ACC112 (cell line): ENCODE measurements at regions not wholly inside any gene's neighbourhood (a gene's known extent, or its start where the extent isn't known, plus 50 kb on each side); places are given as distances from the start of the nearest gene placed in this dataset.
"Not testable (repeated sequence)": the region's sequence is repeated elsewhere in the genome, so short reads cannot be mapped to it uniquely, and the experiment has no call there.

Experiments used
- H2AFZ ChIP-seq: fragments of 200-600 bp; sonication (generic); one replicate; pipeline ENCODE4 v1.6.0; 2017; ENCODE audit warnings: antibody characterized with exemption, low read length; ENCODE audit not compliant: unreplicated experiment
- H3K27ac ChIP-seq: fragments of 200-600 bp; sonication (generic); 2 replicates; pipeline ENCODE4 v1.5.1; 2014; ENCODE audit warnings: low read depth, mild to moderate bottlenecking, antibody characterized with exemption, low read length, moderate library complexity
- H3K27me3 ChIP-seq: fragments of 200-600 bp; sonication (generic); 2 replicates; pipeline ENCODE4 v1.6.1; 2014; ENCODE audit warnings: mild to moderate bottlenecking, antibody characterized with exemption, low read length, moderate library complexity, mixed read lengths; ENCODE audit not compliant: insufficient read depth
- H3K36me3 ChIP-seq: fragments of 200-600 bp; sonication (generic); 2 replicates; pipeline ENCODE4 v1.6.1; 2016; ENCODE audit warnings: mild to moderate bottlenecking, antibody characterized with exemption, low read length, moderate library complexity, mixed read lengths; ENCODE audit not compliant: insufficient read depth
- H3K4me1 ChIP-seq: fragments of 200-600 bp; sonication (generic); one replicate; pipeline ENCODE4 v1.6.1; 2016; ENCODE audit warnings: low read length, mixed read lengths; ENCODE audit not compliant: insufficient read depth, unreplicated experiment, control insufficient read depth
- H3K4me3 ChIP-seq: fragments of 200-600 bp; sonication (generic); 2 replicates; pipeline ENCODE4 v1.5.1; 2014; ENCODE audit warnings: mild to moderate bottlenecking, low read depth, low read length
- H3K79me2 ChIP-seq: fragments of 200-600 bp; sonication (generic); one replicate; pipeline ENCODE4 v1.6.0; 2016; ENCODE audit warnings: low read length; ENCODE audit not compliant: control insufficient read depth, unreplicated experiment, insufficient read depth

DNA sequence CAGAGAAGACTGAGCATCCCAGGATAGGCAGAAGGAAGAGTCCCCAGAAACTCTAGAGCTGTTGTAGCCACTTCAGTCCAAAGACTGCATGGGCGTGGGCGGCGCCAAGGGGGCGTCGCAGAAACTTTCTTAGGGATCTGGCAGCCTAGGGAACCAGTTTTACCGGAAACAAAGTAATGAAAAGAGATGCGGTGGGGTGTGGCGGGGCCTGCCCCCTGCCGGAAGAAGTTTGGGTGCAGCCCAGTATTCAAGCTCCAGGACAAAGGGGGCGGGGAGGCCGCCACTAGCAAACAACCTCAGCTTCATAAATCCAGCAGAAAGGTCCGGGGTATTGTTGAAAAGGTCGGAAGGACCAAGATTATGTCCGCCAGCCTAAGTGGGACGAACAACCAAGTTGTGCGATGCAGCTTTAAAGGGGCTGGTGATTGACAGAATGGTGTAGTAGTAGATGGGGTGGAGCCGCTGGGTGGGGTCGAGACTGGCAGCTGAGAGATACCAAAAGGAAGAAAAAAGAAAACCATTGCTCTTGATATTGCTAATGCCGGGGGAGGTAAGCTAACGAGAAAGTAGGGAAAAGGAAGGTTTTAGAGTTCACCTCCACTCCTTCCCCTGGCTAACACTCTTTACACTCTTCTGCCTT, 190.5 kb downstream of the RRAGB start:
- H3K27me3 ChIP-seq = no peaks in the 10 kb centered on the region
- H3K4me1 ChIP-seq = no peaks in the 10 kb centered on the region
- no peaks in the 10 kb centered on the region for H3K36me3 ChIP-seq
- H2AFZ ChIP-seq = peak overlapping the region; percentile 91
- H3K79me2 ChIP-seq = no peaks in the 10 kb centered on the region
- H3K4me3 ChIP-seq = peak overlapping the region; percentile 83
- H3K27ac ChIP-seq = no peak overlapping the region

DNA sequence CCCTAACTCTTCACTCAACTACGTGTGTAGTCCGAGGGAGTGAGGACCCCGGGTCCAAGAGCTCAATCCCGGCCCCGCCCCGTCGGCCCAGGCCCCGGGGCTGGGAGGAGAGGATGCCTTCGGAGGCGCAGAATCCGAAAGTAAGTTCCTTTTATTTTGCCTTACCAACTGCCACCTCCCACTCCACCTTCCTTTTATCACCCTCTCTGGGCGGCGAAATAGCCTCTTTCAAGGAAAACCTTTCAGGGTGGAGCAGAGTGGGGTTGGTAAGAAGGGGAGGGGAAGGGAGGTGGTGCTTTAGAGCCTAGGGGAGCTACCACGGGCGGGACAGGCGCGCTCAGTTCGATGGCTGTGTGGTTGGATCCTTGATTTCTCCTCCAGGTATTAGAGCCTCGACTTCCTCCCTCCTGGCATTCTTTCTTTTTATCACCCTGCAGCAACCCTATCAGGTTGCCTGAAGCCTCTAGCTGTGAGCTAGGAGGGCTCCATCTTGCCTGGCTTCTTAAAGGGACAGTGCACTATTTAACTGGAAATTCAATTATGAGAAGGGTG, 191.2 kb downstream of the RRAGB start:
- Histone ChIP-seq H3K27ac (no peak overlapping the region), H3K36me3 (no peaks in the 10 kb centered on the region), H3K27me3 (no peaks in the 10 kb centered on the region), H2AFZ (peak overlapping the region; percentile 91), H3K4me1 (no peaks in the 10 kb centered on the region), H3K4me3 (peak overlapping the region; percentile 83), H3K79me2 (no peaks in the 10 kb centered on the region)

DNA sequence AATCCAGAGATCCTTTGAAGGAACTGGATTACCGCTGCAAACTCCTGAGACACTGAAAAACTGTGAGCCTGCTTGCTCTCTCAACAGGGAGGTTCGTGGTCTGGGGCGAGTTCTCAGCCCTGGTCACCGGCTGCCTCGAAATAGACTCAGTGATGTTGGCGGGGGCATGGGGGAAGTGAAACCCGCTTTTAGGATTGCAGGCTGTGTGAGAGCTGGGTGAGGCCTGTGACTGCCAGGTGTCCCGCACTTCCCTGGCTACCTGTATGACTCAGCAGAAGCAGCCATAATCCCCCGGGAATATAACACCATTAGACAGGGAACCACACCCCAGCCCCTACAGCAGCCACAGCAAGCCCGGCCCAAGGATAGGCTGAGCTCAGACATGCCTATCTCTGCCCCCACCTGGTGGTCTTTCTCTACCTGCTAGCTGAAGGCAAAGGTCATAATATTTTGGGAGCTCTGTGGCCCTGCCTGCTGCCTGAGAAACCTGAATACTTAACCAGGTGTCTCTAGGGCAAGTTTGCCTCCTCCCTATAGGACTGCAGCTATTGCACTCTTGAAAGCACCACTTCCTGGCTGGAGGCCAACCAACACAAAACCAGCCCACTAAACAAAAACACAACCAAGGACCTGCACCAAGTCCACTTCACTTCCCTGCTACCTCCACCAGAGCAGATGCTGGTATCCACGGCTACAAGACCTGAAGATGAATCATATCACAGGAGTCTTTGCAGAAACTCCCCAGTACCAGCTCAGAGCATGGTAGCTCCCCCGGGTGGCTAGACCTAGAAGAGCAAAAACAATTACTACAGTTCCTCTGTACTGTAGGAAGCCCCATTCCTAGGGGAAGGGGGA, 202.0 kb downstream of the RRAGB start:
- Histone ChIP-seq H3K36me3 (no peaks in the 10 kb centered on the region), H3K27me3 (no peaks in the 10 kb centered on the region), H3K79me2 (no peaks in the 10 kb centered on the region), H3K4me1 (no peaks in the 10 kb centered on the region), H3K27ac (no peak overlapping the region), H3K4me3 (no peak overlapping the region), H2AFZ (no peak overlapping the region)

DNA sequence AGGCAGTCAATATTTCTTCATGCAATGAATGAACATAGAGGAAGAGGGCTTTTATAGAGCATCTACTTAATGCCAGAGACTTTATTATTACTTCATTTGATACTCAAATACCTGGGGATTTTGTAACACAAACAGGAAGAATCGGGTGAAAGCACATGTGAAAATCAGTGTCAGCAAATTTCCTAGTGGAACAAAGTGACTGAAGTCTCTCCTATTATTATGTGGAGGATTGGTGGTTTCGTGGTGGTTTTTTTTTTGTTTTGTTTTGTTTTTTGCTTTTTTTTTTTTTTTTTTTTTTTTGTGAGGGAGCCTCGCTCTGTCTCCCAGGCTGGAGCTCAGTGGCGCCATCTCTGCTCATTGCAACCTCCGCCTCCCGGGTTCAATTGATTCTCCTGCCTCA, 207.0 kb downstream of the RRAGB start:
- Histone ChIP-seq H3K36me3 (no peaks in the 10 kb centered on the region), H2AFZ (no peak overlapping the region), H3K27ac (no peak overlapping the region), H3K27me3 (no peaks in the 10 kb centered on the region), H3K4me3 (no peak overlapping the region), H3K79me2 (no peaks in the 10 kb centered on the region), H3K4me1 (no peaks in the 10 kb centered on the region)

DNA sequence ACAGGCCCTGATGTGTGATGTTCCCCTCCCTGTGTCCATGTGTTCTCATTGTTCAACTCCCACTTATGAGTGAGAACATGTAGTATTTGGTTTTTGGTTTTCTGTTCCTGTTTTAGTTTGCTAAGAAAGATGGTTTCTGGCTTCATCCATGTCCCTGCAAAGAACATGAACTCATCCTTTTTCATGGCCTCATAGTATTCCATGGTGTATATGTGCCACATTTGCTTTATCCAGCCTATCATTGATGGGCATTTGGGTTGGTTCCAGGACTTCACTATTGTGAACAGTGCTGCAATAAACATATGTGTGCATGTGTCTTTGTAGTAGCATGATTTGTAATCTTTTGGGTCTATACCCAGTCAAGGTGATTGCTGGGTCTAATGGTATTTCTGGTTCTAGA, 211.0 kb downstream of the RRAGB start:
- not testable (repeated sequence) for H3K79me2 ChIP-seq, H3K36me3 ChIP-seq, H3K4me1 ChIP-seq, H3K27me3 ChIP-seq, H2AFZ ChIP-seq, H3K4me3 ChIP-seq, H3K27ac ChIP-seq
